ENCODE measurements at regions not wholly inside any gene's neighbourhood (a gene's known extent, or its start where the extent isn't known, plus 50 kb on each side); places are given as distances from the start of the nearest gene placed in this dataset.

GRCh38 chr10:44574596-44575480 lies 189.9 kb upstream of the CXCL12 start:
- TF ChIP-seq CTCF (IDR thresholded peaks at IDR 0.05) (no peak), POLR2A (IDR thresholded peaks at IDR 0.05) (no peak)

Data from esophagus squamous epithelium (tissue), 4 donors.